22Rv1 (cell line): ENCODE measurements at regions not wholly inside any gene's neighbourhood (a gene's known extent, or its start where the extent isn't known, plus 50 kb on each side); places are given as distances from the start of the nearest gene placed in this dataset.

Experiments used
- H3K27ac ChIP-seq: fragments of 450-650 bp; 2 replicates; pipeline ENCODE4 v1.5.1; 2017
- ZFX ChIP-seq: fragments of 450-650 bp; IDR thresholded peaks from 2 replicates; pipeline ENCODE4 v1.6.1; 2017; ENCODE audit warnings: antibody characterized with exemption, borderline replicate concordance
- TF ChIP-seq, protein P1 (sequence below): fragments of 450-650 bp; IDR thresholded peaks from 2 replicates; pipeline ENCODE4 v1.5.1; 2017; ENCODE audit warnings: mild to moderate bottlenecking

DNA sequence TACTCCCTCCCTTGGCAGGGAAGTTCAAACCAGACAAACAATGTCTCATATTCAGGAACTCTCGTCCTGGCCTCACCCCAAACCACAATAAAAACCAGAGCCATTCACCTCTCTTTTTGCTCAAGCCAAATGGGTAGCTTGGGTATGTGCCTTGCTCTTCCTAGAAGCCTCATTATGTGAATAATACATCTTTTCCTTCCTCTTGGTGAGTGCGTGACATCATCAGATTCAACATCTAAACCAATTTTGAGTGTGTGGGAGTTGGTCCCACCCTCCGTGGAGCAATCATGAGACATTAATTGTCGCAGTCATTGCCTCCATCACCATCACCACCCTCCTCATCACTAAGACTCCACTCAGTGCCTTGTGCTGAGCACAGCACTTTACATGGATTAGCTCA lies 482.9 kb downstream of the PTPRU start:
- TF ChIP-seq, protein P1, sequence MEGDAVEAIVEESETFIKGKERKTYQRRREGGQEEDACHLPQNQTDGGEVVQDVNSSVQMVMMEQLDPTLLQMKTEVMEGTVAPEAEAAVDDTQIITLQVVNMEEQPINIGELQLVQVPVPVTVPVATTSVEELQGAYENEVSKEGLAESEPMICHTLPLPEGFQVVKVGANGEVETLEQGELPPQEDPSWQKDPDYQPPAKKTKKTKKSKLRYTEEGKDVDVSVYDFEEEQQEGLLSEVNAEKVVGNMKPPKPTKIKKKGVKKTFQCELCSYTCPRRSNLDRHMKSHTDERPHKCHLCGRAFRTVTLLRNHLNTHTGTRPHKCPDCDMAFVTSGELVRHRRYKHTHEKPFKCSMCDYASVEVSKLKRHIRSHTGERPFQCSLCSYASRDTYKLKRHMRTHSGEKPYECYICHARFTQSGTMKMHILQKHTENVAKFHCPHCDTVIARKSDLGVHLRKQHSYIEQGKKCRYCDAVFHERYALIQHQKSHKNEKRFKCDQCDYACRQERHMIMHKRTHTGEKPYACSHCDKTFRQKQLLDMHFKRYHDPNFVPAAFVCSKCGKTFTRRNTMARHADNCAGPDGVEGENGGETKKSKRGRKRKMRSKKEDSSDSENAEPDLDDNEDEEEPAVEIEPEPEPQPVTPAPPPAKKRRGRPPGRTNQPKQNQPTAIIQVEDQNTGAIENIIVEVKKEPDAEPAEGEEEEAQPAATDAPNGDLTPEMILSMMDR, result no peak
- TF ChIP-seq ZFX, result no peak
- no peak overlapping the region for H3K27ac ChIP-seq

DNA sequence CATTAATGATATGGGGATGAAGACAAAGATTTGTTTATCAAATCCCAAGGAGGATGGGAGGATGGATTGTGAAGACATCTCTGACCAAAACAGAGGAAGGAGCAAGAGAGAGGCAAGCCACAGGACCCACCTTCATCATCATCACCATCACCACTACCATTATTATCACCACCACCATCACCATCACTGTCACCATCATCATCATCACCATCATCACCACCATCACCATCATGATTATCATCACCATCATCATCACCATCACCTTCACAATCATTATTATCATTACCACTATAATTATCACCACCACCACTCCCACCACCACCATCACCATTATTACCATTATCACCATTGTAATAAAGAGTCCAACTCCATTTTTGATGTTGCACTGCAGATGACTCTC lies 482.5 kb downstream of the PTPRU start:
- TF ChIP-seq, protein P1, result no peak
- TF ChIP-seq ZFX, result no peak
- no peak overlapping the region for H3K27ac ChIP-seq

DNA sequence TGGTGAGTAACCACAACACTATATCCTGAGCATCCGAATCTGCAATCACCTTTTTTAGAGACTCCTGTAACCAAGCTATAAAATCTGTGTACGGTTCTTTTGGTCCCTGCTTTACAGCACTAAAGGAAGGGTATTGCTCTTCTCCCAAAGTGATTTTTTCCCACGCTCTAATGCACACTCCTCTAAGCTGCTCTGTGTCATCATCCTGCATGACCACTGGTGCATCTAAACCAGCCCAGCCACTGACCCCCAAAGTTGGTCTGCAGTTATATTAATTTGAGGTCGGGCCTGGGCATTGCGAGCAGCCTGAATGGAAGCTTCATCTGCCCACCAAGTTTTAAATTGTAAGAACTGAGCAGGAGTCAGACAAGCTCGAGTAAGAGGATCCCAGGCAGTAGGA lies 480.0 kb downstream of the PTPRU start:
- TF ChIP-seq, protein P1, result no peak
- no peak for TF ChIP-seq ZFX
- H3K27ac ChIP-seq, result no peak overlapping the region

DNA sequence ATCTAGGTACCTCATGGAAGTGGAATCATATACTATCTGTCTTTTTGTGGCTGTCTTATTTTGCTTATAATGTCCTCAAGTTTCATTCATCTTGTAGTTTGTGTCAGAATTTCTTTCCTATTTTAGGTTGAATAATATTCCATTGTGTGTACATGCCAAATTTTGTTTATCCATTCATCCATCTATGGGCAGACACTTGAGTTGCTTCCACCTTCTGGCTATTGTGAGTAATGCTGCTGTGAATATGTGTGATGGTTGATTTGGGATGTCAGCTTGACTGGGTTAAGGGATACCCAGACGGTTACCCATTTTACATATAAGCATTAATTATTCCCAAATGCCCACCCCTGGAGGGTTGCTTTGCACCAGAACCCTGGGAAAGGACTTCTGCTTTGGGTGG lies 477.5 kb downstream of the PTPRU start:
- no peak for TF ChIP-seq ZFX
- TF ChIP-seq, protein P1, result no peak
- H3K27ac ChIP-seq, result no peak overlapping the region

DNA sequence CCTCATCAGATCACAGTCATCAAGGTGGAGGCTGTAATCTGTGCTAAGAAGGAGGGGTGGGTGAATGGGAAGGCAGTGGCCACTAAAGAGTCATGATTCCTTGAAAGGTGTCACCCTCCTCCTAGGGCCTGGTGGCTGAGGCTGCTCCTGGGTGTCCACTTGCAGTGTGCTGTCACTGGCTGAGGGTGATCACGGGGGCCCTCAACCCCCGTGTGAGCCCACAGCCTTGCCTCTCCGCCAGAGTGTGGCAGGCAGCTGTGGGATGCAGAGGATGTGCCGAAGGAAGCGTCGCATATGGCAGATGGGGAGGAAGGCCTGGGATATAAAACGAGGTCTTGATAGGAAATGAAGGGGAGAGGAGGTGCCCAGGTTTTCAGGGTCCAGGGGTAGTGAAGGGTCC lies 476.5 kb downstream of the PTPRU start:
- no peak for TF ChIP-seq ZFX
- TF ChIP-seq, protein P1, result no peak
- H3K27ac ChIP-seq, result no peak overlapping the region

DNA sequence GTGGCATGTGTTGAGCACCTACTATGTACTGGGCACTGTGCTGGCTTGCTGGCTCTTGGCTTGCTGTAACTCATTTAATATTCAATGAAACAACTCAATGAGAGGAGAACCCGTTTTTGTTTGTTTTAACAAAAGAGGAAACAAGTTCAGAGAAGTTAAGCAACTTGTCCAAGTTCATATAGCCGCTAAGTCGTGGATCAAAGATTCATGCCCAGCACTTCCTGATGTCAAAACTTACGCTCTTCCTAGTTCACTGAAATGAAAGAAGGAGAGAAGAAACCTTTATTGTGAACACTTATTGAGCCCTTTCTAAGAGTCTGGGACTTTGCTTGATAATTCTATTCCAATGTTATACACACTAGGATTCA lies 475.9 kb downstream of the PTPRU start:
- H3K27ac ChIP-seq, result no peak overlapping the region
- no peak for TF ChIP-seq ZFX
- TF ChIP-seq, protein P1, result no peak

DNA sequence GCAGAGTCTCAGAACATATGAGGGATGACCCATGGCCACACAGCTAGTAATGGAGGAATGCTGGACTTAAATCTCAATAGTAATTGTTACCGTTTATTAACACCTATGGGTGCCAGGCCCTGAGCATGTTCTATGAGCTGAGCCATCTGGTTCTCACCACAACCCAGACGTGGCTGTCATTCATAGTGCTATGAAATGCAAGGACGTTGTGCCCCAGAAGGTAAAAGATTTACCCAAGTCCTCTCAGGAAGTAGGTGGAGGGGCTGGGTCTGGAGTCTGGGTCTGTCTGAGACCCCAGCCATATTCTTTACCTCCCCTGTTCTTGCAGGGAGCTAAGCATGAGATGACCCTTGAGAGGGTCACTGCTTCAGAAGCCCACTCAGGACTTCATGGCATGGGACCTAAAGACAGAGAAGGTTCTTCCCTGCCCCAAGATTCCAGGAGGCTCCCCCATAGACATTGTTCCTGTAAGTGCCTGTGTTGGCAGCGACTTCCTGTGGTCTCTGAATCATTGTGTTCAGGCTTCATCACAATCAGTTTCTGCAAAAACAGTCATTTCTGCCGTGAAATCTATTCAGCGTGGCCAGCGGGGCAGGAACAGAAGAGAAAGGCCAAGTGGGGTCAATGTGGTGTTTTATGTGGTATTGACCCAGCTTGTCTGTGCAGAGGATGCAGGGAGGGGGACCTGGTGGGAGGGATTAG lies 475.4 kb downstream of the PTPRU start:
- no peak overlapping the region for H3K27ac ChIP-seq
- TF ChIP-seq, protein P1, result no peak
- no peak for TF ChIP-seq ZFX
